ENCODE measurements at regions not wholly inside any gene's neighbourhood (a gene's known extent, or its start where the extent isn't known, plus 50 kb on each side); places are given as distances from the start of the nearest gene placed in this dataset.
A peak's percentile ranks its signal among the peaks of the same experiment; 100 is the strongest.
"Not testable (repeated sequence)": the region's sequence is repeated elsewhere in the genome, so short reads cannot be mapped to it uniquely, and the experiment has no call there.

- FAIRE-seq, result not testable (repeated sequence)
Observed at GRCh38 chr5:163340378-163340777, 97.0 kb upstream of the CCNG1 start.

DNA sequence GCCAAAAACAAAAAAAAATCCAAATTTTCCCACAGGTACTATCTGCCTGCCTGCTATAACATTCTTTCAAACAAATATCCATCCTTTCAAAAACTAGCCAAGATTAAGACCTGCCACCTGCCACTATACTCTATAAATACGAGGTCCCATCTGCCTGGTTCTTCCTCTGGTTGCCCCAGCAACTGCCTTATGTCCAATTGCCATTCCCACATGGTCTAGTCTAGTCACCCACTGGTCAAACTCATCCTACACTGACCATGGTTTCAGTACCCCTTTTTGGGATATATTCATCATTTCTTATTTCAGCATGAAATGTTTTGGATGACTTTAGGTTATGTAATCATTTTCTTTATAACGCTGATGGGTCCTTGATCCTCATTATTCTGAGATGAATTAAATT, 95.1 kb upstream of the CCNG1 start:
- FAIRE-seq (no peak), DNase-seq (ENCODE audit: low spot score) (no peak)

More at GRCh38 chr5:163340378-163340777, 97.0 kb upstream of the CCNG1 start:
- not testable (repeated sequence) for DNase-seq (ENCODE audit: low spot score)

- FAIRE-seq (no peak), DNase-seq (ENCODE audit: low spot score) (no peak)
Observed at GRCh38 chr5:163345216-163345615, 92.2 kb upstream of the CCNG1 start.

GRCh38 chr5:163347671-163348070, 89.7 kb upstream of the CCNG1 start:
- FAIRE-seq (peak; percentile 28), DNase-seq (ENCODE audit: low spot score) (no peak)

DNA sequence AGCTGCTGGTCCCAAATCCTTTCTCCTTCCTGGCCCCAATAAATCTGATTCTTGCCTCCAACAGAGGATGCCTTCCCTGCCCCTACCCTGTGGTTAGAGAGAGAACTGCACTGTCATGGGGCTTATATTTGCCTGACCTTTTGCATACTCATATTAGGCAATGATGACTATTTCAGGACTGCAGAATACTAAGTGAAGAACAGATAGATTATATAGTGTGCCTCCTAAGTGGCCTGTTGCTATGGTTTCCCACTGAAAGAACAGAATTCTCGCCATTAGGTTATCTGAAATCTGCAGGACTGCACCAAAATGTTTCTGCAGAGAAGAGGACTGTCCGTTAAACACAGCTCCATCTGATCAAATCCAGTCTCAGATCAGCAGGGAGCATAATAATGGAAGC, 87.3 kb upstream of the CCNG1 start:
- DNase-seq (ENCODE audit: low spot score), result no peak
- no peak for FAIRE-seq

GRCh38 chr5:163352531-163352930, 84.9 kb upstream of the CCNG1 start:
- no peak for FAIRE-seq

DNA sequence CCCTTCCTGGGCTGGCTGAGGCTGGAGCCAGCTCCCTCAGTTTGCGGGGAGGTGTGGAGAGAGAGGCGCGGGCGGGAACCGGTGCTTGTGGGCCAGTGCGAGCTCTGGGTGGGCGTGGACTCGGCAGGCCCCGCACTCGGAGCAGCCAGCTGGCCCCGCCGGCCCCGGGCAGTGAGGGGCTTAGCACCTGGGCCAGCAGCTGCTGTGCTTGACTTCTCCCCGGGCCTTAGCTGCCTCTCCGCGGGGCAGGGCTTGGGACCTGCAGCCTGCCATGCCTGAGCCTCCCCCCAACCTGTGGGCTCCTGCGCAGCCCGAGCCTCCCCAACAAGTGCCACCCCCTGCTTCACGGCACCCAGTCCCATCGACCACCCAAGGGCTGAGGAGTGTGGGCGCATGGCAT, 81.6 kb upstream of the CCNG1 start:
- DNase-seq (ENCODE audit: low spot score); FAIRE-seq: not testable (repeated sequence)

More at GRCh38 chr5:163352531-163352930, 84.9 kb upstream of the CCNG1 start:
- no peak for DNase-seq (ENCODE audit: low spot score)

DNA sequence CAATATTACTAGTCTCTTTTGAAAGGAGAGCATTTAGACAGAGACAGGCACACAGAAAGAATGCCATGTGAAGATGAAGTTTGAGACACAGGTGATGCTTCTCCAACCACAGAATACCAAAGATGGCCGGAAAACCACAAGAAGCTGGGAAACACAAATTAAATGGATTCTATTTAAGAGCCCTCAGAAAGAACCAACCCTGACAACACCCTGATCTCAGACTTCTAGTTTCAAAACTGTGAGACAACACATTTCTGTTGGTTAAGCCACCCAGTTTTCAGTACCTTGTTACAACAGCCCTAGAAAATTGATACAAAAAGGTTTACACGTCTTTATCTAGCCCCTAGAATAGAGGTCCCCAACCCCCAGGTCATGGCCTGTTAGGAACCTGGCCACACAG, 79.8 kb upstream of the CCNG1 start:
- FAIRE-seq, result no peak
- no peak for DNase-seq (ENCODE audit: low spot score)

GRCh38 chr5:163360656-163361055, 76.7 kb upstream of the CCNG1 start:
- FAIRE-seq (no peak), DNase-seq (ENCODE audit: low spot score) (no peak)

DNA sequence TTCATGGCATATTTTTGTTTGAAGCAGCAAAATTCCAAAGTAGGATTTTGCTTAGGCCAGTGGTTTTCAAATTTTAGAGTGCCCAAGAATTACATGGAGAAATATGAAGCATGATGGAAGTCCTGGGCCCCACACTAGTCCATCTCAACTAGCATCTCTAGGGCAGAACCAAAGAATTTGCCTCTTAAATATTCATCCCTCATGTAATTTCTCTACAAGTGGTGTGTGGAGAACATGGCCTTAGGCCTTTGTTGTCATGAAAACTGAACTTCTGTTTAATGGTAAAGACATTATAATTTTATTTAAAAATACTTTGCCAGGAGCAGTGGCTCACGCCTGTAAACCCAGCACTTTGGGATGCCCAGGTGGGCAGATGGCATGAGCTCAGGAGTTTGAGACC, 75.9 kb upstream of the CCNG1 start:
- DNase-seq (ENCODE audit: low spot score), result no peak
- FAIRE-seq, result no peak

- peak; percentile 92 for FAIRE-seq
- peak; percentile 42 for DNase-seq (ENCODE audit: low spot score)
Observed at GRCh38 chr5:163362840-163363371, 74.5 kb upstream of the CCNG1 start.

- FAIRE-seq, result no peak
- no peak for DNase-seq (ENCODE audit: low spot score)
Observed at GRCh38 chr5:163363389-163363788, 74.0 kb upstream of the CCNG1 start.

DNA sequence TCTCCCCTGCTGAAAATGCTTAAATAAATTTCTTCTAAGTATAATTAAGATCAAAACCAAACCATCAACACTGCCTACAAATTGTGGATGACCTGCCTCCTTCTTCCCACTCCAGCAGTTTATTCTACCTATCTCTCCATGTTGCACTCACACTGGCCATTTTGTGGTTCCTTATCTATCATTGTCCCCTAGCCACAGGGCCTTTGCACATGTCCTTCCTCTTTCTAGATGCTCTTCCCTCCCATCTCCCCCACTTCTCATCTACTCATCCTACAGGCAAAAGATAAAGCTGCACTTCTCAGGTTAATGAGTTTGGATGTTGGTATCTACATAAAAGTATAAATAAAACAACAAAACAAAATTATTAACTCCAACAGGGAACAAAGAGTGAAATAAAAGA, 70.6 kb upstream of the CCNG1 start:
- FAIRE-seq (no peak), DNase-seq (ENCODE audit: low spot score) (no peak)

DNA sequence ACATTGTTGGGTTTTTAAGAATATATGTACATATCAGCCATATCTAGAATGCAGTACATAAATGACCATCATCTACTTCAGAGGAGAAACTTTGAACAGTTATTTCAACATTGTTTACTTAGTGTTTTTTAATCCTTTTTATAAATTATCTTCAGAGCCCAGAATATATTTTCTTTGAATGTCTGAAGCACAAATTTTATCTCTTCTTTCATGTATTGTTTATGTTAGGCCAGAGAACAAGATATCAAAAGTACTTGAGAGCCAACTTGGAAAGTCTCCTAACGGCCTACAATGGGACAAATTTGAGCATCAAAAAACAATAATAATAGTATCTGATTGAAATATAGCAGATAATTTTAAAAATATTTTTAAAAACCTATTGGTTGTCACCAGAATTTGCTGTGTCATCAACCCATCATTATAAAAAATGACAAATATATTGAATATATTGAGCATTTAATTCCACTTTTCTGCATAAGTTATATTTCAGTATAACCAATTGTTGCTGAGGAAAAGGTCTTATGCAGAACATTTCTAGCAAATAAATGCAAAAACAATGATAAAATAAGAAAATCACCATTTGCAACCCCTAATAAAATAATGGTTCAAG, 67.5 kb upstream of the CCNG1 start:
- DNase-seq (ENCODE audit: low spot score) (no peak), FAIRE-seq (no peak)

GRCh38 chr5:163373436-163374084, 63.8 kb upstream of the CCNG1 start:
- FAIRE-seq, result peak; percentile 95
- peak; percentile 71 for DNase-seq (ENCODE audit: low spot score)

DNA sequence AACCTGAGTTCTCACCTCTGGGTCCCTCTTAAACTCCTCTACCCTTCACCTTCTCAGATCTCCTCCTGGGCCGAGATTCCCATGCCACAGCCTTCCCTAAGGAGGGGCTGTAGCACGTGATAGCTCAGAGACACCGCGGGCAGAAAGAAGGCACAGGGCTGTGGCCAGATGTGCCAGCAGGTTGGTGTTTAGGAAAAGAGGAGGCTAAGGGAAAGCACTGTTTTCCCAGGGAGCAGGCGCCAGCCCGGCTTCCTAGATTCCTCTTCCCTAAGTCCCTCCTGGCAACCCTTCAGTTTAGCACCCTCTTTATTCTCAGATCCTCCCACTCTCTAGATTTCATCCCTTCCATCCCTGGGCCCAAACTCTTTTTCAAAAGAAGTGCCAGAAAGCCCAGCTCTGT, 59.4 kb upstream of the CCNG1 start:
- FAIRE-seq (no peak), DNase-seq (ENCODE audit: low spot score) (no peak)

GRCh38 chr5:163379298-163380155, 57.9 kb upstream of the CCNG1 start:
- peak; percentile 81 for DNase-seq (ENCODE audit: low spot score)
- peak; percentile 96 for FAIRE-seq

DNA sequence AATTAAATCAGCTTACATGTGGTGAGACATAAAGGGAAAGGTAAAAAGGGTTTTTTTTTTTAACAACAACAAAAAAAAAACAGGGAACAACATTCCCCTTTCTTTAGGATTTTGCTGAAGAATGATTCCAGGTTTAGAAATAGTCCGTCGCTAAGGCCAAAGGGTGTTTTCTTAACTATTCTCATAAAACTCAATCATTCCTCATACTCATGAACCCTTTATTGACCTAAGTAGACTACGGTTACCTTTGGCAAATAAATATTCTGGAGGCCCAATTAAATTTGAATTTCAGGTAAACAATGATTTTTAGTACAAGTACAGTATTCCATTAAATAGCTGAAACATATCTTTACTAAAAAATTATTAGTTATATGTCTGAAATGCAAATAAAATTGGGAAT, 55.6 kb upstream of the CCNG1 start:
- no peak for FAIRE-seq

DNA sequence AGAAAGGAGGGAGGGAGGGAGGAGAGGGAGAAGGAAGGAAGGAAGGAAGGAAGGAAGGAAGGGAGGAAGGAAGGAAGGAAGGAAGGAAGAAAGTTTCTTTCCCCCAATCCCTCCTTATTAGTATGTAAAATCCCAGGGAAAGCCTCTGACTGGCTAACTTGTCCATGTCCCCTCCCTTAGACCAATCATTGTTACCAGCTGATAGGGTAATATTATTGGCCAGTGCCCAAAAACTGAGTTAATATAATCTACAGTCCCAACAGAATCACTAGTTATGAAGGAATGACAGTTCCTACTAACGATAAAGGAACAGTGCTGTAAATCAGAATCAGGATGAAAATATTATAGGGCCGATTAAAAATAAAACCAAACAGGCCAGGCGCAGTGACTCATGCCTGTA, 53.6 kb upstream of the CCNG1 start:
- FAIRE-seq (no peak), DNase-seq (ENCODE audit: low spot score) (no peak)

More for the DNA sequence above, 55.6 kb upstream of the CCNG1 start:
- no peak for DNase-seq (ENCODE audit: low spot score)

DNA sequence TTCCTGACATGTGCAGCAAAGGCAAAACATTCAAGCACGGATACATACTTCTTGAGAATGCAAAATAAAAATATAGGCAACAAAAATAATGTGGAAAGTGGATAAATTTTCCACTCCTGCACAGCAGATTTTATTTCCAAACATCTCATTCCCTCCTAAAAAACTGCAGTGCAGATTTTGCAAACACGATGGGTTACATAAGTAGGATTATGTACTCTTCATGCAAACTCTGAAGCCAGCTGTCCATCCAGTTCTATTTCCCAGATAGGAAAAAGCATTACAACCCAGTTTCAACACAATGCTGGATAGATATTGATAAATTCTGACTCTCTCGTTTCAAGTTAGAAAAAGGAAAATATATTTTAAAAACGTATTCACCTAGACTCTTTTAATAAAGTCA, 52.7 kb upstream of the CCNG1 start:
- FAIRE-seq, result no peak

DNA sequence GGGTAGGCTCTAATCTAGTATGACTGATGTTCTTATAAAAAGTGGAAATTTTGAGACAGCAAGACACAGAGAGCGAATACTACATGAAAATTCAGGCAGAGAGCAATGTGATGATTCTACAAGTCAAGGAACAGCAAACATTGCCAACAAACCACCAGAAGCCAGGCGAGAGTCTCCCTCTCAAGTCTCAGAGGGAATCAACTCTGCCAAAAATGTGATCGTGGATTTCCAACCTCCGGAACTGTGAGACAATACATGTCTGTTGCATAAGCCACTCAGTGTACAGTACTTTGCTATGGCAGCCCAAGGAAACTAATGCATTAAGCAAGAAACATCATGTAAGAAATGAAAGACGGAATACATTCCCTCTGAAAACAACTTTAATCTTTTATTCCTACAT, 52.1 kb upstream of the CCNG1 start:
- DNase-seq (ENCODE audit: low spot score), result no peak
- FAIRE-seq, result no peak

More for the DNA sequence above, 52.7 kb upstream of the CCNG1 start:
- DNase-seq (ENCODE audit: low spot score), result no peak

DNA sequence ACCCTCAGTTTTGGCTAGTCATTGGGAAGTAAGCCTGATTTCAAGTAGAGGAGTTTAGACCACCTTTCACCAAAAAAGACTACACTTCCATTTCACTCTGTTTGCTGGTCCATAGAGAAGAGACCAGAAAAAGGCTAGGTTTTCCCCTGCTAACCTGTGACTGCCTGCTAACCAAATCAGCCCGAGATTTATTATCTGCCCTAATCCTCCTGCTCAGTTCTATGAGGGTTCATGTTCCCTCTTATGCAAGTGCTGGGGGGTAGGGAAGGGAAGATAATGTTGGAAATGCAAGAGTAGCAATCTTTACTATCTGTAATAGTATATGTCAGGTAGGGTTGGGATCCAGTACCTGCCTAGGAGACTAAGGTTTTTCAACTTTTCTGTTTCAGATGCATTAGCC, 51.6 kb upstream of the CCNG1 start:
- no peak for DNase-seq (ENCODE audit: low spot score)
- FAIRE-seq, result no peak

Measured in RCC 7860 (cell line).